Fibroblast of villous mesenchyme (primary cell): ENCODE measurements at regions not wholly inside any gene's neighbourhood (a gene's known extent, or its start where the extent isn't known, plus 50 kb on each side); places are given as distances from the start of the nearest gene placed in this dataset.
A peak's percentile ranks its signal among the peaks of the same experiment; 100 is the strongest.

Experiments used
- DNase-seq: peaks from one replicate; pipeline ENCODE4 v3.0.0-alpha.2; 2010; ENCODE audit warnings: low read depth
- H3K4me3 ChIP-seq: 2 replicates; pipeline ENCODE4 v1.5.1; 2011; ENCODE audit warnings: low read depth, mild to moderate bottlenecking, low read length
- CTCF ChIP-seq: IDR thresholded peaks from 2 replicates; pipeline ENCODE4 v1.5.1; 2012; ENCODE audit warnings: low read depth, mild to moderate bottlenecking, low read length; ENCODE audit not compliant: insufficient read depth

GRCh38 chr7:149625340-149625946, 127.8 kb upstream of the ZNF746 start:
- H3K4me3 ChIP-seq: peak overlapping the region; percentile 88
- TF ChIP-seq CTCF: peak; percentile 72
- DNase-seq: peak; percentile 67

GRCh38 chr7:149624419-149625339, 127.1 kb upstream of the ZNF746 start:
- peak; percentile 88 for TF ChIP-seq CTCF
- peak; percentile 95 for DNase-seq
- peak overlapping the region; percentile 88 for H3K4me3 ChIP-seq

GRCh38 chr7:149624006-149624405, 126.4 kb upstream of the ZNF746 start:
- H3K4me3 ChIP-seq: peak overlapping the region; percentile 88
- TF ChIP-seq CTCF: no peak
- peak; percentile 27 for DNase-seq

- DNase-seq: peak; percentile 72
- peak overlapping the region; percentile 88 for H3K4me3 ChIP-seq
These were observed 125.8 kb upstream of the ZNF746 start for GRCh38 chr7:149623262-149623997.

- peak overlapping the region; percentile 88 for H3K4me3 ChIP-seq
- TF ChIP-seq CTCF: no peak
- DNase-seq: no peak
These were observed 125.0 kb upstream of the ZNF746 start for GRCh38 chr7:149622444-149623210.

- DNase-seq: no peak
- TF ChIP-seq CTCF: no peak
- H3K4me3 ChIP-seq: no peak overlapping the region
These were observed 124.2 kb upstream of the ZNF746 start for GRCh38 chr7:149621776-149622175.
